Right atrium auricular region (tissue), 2 donors: ENCODE measurements at regions not wholly inside any gene's neighbourhood (a gene's known extent, or its start where the extent isn't known, plus 50 kb on each side); places are given as distances from the start of the nearest gene placed in this dataset.

Experiments
- DNase-seq: peaks from one replicate; pipeline ENCODE4 v3.0.0-alpha.2; 2019; ENCODE audit warnings: low spot score
- H3K27ac ChIP-seq, 2 donors: fragments of 200-600 bp; sonication (generic); 1 replicate in 1 of 2; 2 replicates in 1 of 2; pipeline ENCODE4 v1.5.1; 2016 to 2019
- H3K27me3 ChIP-seq, 2 donors: fragments of 200-600 bp; sonication (generic); one replicate each; pipeline versions ENCODE4 v1.5.1 to v1.6.0; 2017 to 2019
- H3K36me3 ChIP-seq: fragments of 200-600 bp; sonication (generic); one replicate; pipeline ENCODE4 v1.5.1; 2016
- H3K4me1 ChIP-seq, 2 donors: fragments of 200-600 bp; sonication (generic); one replicate each; pipeline versions ENCODE4 v1.5.1 to v1.6.0; 2017 to 2019
- H3K4me3 ChIP-seq, 2 donors: fragments of 200-600 bp; sonication (generic); 1 replicate in 1 of 2; 2 replicates in 1 of 2; pipeline ENCODE4 v1.5.1; 2017 to 2019; ENCODE audit warnings: mild to moderate bottlenecking in 1 of 2, moderate library complexity in 1 of 2
- H3K9me3 ChIP-seq, 2 donors: fragments of 200-600 bp; sonication (generic); one replicate each; pipeline ENCODE4 v1.5.1; 2019
- TF ChIP-seq, protein P1 (sequence below), 2 donors: fragments of 200-600 bp; sonication (generic); IDR thresholded peaks; one replicate each; pipeline ENCODE4 v1.5.1; 2019; ENCODE audit warnings: antibody characterized with exemption in 2 of 2

DNA sequence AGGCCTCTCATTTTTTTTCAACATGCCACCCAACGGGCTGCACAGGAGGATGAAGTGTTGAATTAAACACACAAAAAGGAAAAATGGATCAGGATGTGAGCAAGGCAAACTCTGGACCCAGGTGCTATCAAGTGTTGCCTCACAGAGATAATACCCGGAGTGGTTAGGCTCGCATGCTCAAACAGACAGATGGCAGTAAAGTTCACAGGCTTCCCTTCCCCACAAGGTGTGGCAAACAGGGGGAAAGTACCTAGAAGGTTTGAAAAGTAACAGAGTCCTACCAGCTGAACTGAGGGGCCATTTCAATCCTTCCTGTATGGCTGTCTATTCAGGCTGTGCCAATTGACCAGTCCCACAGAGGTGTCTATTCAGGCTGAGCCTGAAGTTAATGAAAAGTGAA lies 123.9 kb upstream of the GC start:
- TF ChIP-seq, protein P1, sequence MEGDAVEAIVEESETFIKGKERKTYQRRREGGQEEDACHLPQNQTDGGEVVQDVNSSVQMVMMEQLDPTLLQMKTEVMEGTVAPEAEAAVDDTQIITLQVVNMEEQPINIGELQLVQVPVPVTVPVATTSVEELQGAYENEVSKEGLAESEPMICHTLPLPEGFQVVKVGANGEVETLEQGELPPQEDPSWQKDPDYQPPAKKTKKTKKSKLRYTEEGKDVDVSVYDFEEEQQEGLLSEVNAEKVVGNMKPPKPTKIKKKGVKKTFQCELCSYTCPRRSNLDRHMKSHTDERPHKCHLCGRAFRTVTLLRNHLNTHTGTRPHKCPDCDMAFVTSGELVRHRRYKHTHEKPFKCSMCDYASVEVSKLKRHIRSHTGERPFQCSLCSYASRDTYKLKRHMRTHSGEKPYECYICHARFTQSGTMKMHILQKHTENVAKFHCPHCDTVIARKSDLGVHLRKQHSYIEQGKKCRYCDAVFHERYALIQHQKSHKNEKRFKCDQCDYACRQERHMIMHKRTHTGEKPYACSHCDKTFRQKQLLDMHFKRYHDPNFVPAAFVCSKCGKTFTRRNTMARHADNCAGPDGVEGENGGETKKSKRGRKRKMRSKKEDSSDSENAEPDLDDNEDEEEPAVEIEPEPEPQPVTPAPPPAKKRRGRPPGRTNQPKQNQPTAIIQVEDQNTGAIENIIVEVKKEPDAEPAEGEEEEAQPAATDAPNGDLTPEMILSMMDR (IDR thresholded peaks at IDR 0.05): no peak
- DNase-seq: no peak
- no peak overlapping the region for H3K27ac ChIP-seq
- H3K4me3 ChIP-seq: no peak overlapping the region
- no peaks in the 10 kb centered on the region for H3K4me1 ChIP-seq
- no peaks in the 10 kb centered on the region for H3K36me3 ChIP-seq
- H3K9me3 ChIP-seq: no peaks in the 10 kb centered on the region
- H3K27me3 ChIP-seq: no peaks in the 10 kb centered on the region

DNA sequence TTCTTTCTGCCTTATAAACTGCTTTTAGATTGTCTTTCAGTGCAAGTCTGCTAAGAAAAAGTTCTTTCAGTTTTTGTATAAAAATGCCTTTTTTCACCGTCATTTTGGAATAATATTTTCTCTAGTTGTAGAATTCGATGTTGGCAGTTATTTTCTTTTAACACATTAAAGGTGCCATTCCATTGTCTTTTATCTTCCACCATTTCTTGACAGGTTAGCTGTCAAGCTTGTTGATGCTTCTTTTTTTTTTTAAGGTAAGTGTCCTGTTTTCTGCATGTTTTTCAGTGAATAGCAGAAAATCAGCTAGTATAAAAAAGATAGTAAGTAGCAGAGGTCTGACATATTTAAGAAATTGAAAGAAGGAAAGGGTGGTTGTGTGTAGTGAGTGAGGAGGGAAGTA lies 118.5 kb upstream of the NPFFR2 start:
- H3K4me3 ChIP-seq: no peak overlapping the region
- H3K4me1 ChIP-seq: no peaks in the 10 kb centered on the region
- H3K27me3 ChIP-seq: no peaks in the 10 kb centered on the region
- DNase-seq: no peak
- H3K27ac ChIP-seq: no peak overlapping the region
- no peaks in the 10 kb centered on the region for H3K36me3 ChIP-seq
- TF ChIP-seq, protein P1 (IDR thresholded peaks at IDR 0.05): no peak
- H3K9me3 ChIP-seq: peaks cover 0 to 9% of the 10 kb centered on the region in 2 donors

DNA sequence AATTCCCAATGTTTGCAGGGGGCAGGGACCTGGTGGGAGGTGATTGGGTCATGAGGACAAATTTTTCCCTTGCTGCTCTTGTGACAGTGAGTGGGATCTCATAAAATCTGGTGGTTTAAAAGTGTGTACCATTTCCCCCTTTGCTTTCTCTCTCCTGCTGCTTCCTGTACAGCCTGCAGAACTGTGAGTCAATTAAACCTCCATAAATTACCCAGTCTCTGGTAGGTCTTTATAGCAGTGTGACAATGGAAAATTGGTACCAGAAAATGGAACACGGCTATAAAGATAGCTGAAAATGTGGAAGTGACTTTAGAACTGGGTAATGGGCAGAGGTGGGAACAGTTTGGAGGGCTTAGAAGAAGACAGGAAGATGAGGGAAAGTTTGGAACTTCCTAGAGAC lies 108.7 kb upstream of the NPFFR2 start:
- Histone ChIP-seq H3K36me3 (no peaks in the 10 kb centered on the region), H3K27me3 (no peaks in the 10 kb centered on the region), H3K4me3 (no peak overlapping the region), H3K27ac (no peak overlapping the region), H3K4me1 (no peaks in the 10 kb centered on the region), H3K9me3 (peaks cover 0 to under 1% of the 10 kb centered on the region in 2 donors)
- DNase-seq: no peak
- TF ChIP-seq, protein P1 (IDR thresholded peaks at IDR 0.05): no peak

DNA sequence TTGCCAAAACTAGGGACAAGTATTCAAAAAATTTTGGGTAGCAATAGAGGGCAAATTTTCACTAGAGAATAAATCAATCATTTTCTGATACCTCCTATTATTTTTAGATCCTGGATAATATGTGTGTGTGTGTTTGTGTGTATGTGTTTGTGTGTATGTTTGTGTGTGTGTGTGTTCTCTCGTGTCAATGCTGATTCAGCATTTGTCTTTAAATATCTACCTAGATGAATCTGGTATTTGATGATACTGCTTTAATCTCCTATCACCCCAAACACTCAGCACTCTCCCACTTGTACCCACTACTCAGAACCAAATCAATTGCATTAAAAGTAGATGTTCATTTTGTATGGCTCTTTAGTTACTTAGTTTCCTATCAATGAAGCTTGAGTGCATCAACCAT lies 101.3 kb upstream of the NPFFR2 start:
- Histone ChIP-seq H3K4me3 (no peak overlapping the region), H3K27me3 (no peaks in the 10 kb centered on the region), H3K27ac (no peak overlapping the region), H3K9me3 (no peaks in the 10 kb centered on the region), H3K4me1 (no peaks in the 10 kb centered on the region), H3K36me3 (no peaks in the 10 kb centered on the region)
- no peak for DNase-seq
- TF ChIP-seq, protein P1 (IDR thresholded peaks at IDR 0.05): no peak

DNA sequence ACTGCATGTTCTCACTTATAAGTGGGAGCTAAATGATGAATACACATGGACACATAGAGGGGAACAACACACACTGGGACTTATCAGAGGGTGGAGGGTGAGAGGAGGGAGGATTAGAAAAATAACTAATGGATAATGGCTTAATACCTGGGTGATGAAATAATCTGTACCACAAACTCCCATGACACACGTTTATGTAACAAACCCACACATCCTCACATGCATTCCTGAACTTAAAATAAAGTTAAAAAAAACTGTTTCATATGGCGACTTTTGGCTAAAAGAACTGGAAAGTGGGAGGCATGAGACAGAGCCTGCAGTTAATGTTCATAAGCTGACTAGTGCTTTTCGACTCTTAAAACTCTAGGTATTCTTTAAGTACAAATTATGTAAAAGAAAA lies 98.9 kb upstream of the NPFFR2 start:
- no peaks in the 10 kb centered on the region for H3K27me3 ChIP-seq
- no peak overlapping the region for H3K4me3 ChIP-seq
- DNase-seq: no peak
- TF ChIP-seq, protein P1 (IDR thresholded peaks at IDR 0.05): no peak
- H3K36me3 ChIP-seq: no peaks in the 10 kb centered on the region
- no peaks in the 10 kb centered on the region for H3K9me3 ChIP-seq
- H3K27ac ChIP-seq: no peak overlapping the region
- no peaks in the 10 kb centered on the region for H3K4me1 ChIP-seq

DNA sequence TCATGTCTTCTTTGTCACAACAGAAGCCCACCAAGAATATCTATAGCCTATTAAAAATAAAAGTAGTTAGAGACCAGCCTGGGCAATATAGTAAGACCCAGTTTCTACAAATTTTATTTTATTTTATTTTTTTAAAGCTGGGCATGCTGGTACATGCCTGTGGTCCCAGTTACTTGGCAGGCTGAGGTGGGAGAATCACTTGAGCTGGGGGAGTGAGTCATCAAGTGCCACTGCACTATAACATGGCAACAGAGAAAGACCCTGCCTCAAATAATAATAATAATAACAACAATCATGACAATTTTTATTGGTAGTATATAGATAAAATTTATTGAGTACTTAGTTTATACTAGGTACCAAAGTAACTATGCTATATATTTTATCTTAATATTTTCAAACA lies 93.0 kb upstream of the NPFFR2 start:
- no peak for DNase-seq
- Histone ChIP-seq H3K36me3 (no peaks in the 10 kb centered on the region), H3K4me3 (no peak overlapping the region), H3K9me3 (no peaks in the 10 kb centered on the region), H3K27me3 (no peaks in the 10 kb centered on the region), H3K27ac (no peak overlapping the region), H3K4me1 (no peaks in the 10 kb centered on the region)
- TF ChIP-seq, protein P1 (IDR thresholded peaks at IDR 0.05): no peak
